HEK293 (cell line): ENCODE measurements at regions not wholly inside any gene's neighbourhood (a gene's known extent, or its start where the extent isn't known, plus 50 kb on each side); places are given as distances from the start of the nearest gene placed in this dataset.

Experiments
- CTCF ChIA-PET: fragments of 350-600 bp; formaldehyde crosslinking; extraction: SDS; loops from one replicate; lab custom pipeline; 2021; ENCODE audit warnings: antibody characterized with exemption; lab: Yijun Ruan, JAX
- POLR2A ChIA-PET: fragments of 300-600 bp; formaldehyde crosslinking; extraction: SDS; loops from one replicate; lab custom pipeline; 2020; ENCODE audit warnings: antibody characterized with exemption, inconsistent platforms; lab: Yijun Ruan, JAX
- H3K27ac ChIP-seq: fragments of 200-500 bp; sonication (Bioruptor generic); 2 replicates; pipeline ENCODE4 v1.5.1; 2014; ENCODE audit warnings: low read depth, low read length, control low read depth, inconsistent platforms; ENCODE audit errors: extremely low read depth
- H3K36me3 ChIP-seq, 2 experiments: fragments of 200-500 bp in 1 of 2; sonication (Bioruptor generic) in 1 of 2; 1 replicate in 1 of 2; 2 replicates in 1 of 2; pipeline ENCODE4 v1.5.1; 2014 to 2017; ENCODE audit warnings: inconsistent platforms in 2 of 2, low read length in 2 of 2; ENCODE audit not compliant: control insufficient read depth in 2 of 2, insufficient read depth in 1 of 2
- H3K4me1 ChIP-seq: fragments of 200-500 bp; sonication (Bioruptor generic); 2 replicates; pipeline ENCODE4 v1.5.1; 2014; ENCODE audit warnings: mild to moderate bottlenecking, low read length, inconsistent platforms; ENCODE audit not compliant: control insufficient read depth, insufficient read depth
- H3K4me3 ChIP-seq: 2 replicates; pipeline ENCODE4 v1.5.1; 2011; ENCODE audit warnings: low read depth, mild to moderate bottlenecking, control low read depth, low read length, moderate library complexity
- H3K9me3 ChIP-seq: fragments of 200-500 bp; sonication (Bioruptor generic); 2 replicates; pipeline ENCODE4 v1.5.1; 2014; ENCODE audit warnings: low read depth, low read length, inconsistent platforms; ENCODE audit not compliant: control insufficient read depth, insufficient read depth
- EGR2 ChIP-seq: fragments of 450-650 bp; formaldehyde crosslinking; IDR thresholded peaks from 2 replicates; pipeline ENCODE4 v1.5.1; 2016; ENCODE audit warnings: low read depth, missing biosample characterization, missing genetic modification characterization
- INSM2 ChIP-seq: fragments of 450-650 bp; formaldehyde crosslinking; IDR thresholded peaks from 2 replicates; pipeline ENCODE4 v1.5.1; 2016; ENCODE audit warnings: missing biosample characterization, missing genetic modification characterization
- PRDM2 ChIP-seq: fragments of 450-650 bp; formaldehyde crosslinking; IDR thresholded peaks from 2 replicates; pipeline ENCODE4 v1.5.1; 2016; ENCODE audit warnings: missing biosample characterization, missing genetic modification characterization, borderline replicate concordance
- ZBTB17 ChIP-seq: fragments of 450-650 bp; formaldehyde crosslinking; IDR thresholded peaks from 2 replicates; pipeline ENCODE4 v1.5.1; 2016; ENCODE audit warnings: missing biosample characterization, missing genetic modification characterization
- ZNF175 ChIP-seq: fragments of 450-650 bp; formaldehyde crosslinking; IDR thresholded peaks from 2 replicates; pipeline ENCODE4 v1.5.1; 2016; ENCODE audit warnings: missing biosample characterization, missing genetic modification characterization
- ZNF24 ChIP-seq: fragments of 450-650 bp; formaldehyde crosslinking; IDR thresholded peaks from 2 replicates; pipeline ENCODE4 v1.5.1; 2016; ENCODE audit warnings: missing biosample characterization, missing genetic modification characterization
- ZNF274 ChIP-seq, 2 experiments: fragments of 200-500 bp in 1 of 2; fragments of 450-650 bp in 1 of 2; sonication (Bioruptor generic) in 1 of 2; formaldehyde crosslinking in 1 of 2; IDR thresholded peaks; 2 replicates each; pipeline versions ENCODE4 v1.5.1 to v1.6.1; 2014 to 2016; ENCODE audit warnings: borderline replicate concordance in 1 of 2, inconsistent platforms in 1 of 2, low read length in 1 of 2, missing biosample characterization in 1 of 2, missing genetic modification characterization in 1 of 2
- ZNF280C ChIP-seq: fragments of 450-650 bp; formaldehyde crosslinking; IDR thresholded peaks from 2 replicates; pipeline ENCODE4 v1.5.1; 2016; ENCODE audit warnings: missing biosample characterization, missing genetic modification characterization
- ZNF324 ChIP-seq: fragments of 450-650 bp; formaldehyde crosslinking; IDR thresholded peaks from 2 replicates; pipeline ENCODE4 v1.5.1; 2016; ENCODE audit warnings: missing biosample characterization, missing genetic modification characterization
- ZNF398 ChIP-seq: fragments of 450-650 bp; formaldehyde crosslinking; IDR thresholded peaks from 2 replicates; pipeline ENCODE4 v1.5.1; 2017; ENCODE audit warnings: missing biosample characterization, missing genetic modification characterization
- ZNF514 ChIP-seq: fragments of 450-650 bp; formaldehyde crosslinking; IDR thresholded peaks from 2 replicates; pipeline ENCODE4 v1.5.1; 2016; ENCODE audit warnings: missing biosample characterization, missing genetic modification characterization
- ZNF560 ChIP-seq: fragments of 450-650 bp; formaldehyde crosslinking; IDR thresholded peaks from 2 replicates; pipeline ENCODE4 v1.5.1; 2017; ENCODE audit warnings: missing biosample characterization, missing genetic modification characterization, borderline replicate concordance
- ZNF585B ChIP-seq: fragments of 450-650 bp; formaldehyde crosslinking; IDR thresholded peaks from 2 replicates; pipeline ENCODE4 v1.5.1; 2016; ENCODE audit warnings: missing biosample characterization, missing genetic modification characterization
- ZNF621 ChIP-seq: fragments of 450-650 bp; formaldehyde crosslinking; IDR thresholded peaks from 2 replicates; pipeline ENCODE4 v1.5.1; 2017; ENCODE audit warnings: missing biosample characterization, missing genetic modification characterization
- ZNF670 ChIP-seq: fragments of 450-650 bp; formaldehyde crosslinking; IDR thresholded peaks from 2 replicates; pipeline ENCODE4 v1.5.1; 2016; ENCODE audit warnings: missing biosample characterization, missing genetic modification characterization, low read depth
- ZNF777 ChIP-seq: fragments of 450-650 bp; formaldehyde crosslinking; IDR thresholded peaks from 2 replicates; pipeline ENCODE4 v1.5.1; 2017; ENCODE audit warnings: missing biosample characterization, missing genetic modification characterization, borderline replicate concordance
- TF ChIP-seq, protein P1 (sequence below): fragments of 450-650 bp; formaldehyde crosslinking; IDR thresholded peaks from 2 replicates; pipeline ENCODE4 v1.5.1; 2016; ENCODE audit warnings: missing biosample characterization, missing genetic modification characterization
- TF ChIP-seq, protein P2 (sequence below): fragments of 450-650 bp; formaldehyde crosslinking; IDR thresholded peaks from 2 replicates; pipeline ENCODE4 v1.5.1; 2017; ENCODE audit warnings: missing biosample characterization, missing genetic modification characterization

- TF ChIP-seq, protein P1, sequence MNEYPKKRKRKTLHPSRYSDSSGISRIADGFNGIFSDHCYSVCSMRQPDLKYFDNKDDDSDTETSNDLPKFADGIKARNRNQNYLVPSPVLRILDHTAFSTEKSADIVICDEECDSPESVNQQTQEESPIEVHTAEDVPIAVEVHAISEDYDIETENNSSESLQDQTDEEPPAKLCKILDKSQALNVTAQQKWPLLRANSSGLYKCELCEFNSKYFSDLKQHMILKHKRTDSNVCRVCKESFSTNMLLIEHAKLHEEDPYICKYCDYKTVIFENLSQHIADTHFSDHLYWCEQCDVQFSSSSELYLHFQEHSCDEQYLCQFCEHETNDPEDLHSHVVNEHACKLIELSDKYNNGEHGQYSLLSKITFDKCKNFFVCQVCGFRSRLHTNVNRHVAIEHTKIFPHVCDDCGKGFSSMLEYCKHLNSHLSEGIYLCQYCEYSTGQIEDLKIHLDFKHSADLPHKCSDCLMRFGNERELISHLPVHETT: no peak
Measured at GRCh38 chr3:144098691-144099090, 127.1 kb downstream of the DIPK2A start (continued).

DNA sequence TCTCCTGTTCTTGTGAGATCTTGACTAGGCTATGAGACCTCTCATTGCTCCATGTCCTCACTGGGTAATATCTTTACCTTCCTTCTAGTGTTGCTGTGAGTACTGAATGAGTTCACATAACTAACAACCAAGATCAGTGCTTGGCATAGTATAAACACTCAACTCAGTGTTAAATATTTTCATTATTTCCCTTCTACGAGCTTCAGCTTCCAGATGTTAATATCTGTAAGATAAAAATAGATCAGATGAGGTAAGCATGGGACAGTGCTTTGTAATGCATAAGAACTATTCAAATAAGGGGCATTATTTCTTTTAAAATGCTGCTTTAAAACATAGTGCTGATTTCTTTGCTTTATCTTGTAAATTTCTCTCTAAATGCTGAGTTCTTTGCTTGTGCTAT is 130.8 kb downstream of the DIPK2A start:
- Histone ChIP-seq H3K27ac (no peak overlapping the region), H3K36me3 (no peaks in the 10 kb centered on the region), H3K9me3 (no peaks in the 10 kb centered on the region), H3K4me1 (no peaks in the 10 kb centered on the region), H3K4me3 (no peak overlapping the region)
- CTCF ChIA-PET: no interaction called here
- TF ChIP-seq ZNF777 (no peak), ZBTB17 (no peak), EGR2 (tag by site-specific recombination) (no peak), ZNF274 (IDR thresholded peaks at IDR 0.05; ENCODE audit: low read length) (no peak), ZNF274 (tag by site-specific recombination; IDR thresholded peaks at IDR 0.05; ENCODE audit: borderline replicate concordance) (no peak), ZNF24 (tag by site-specific recombination) (no peak)
- TF ChIP-seq, all 188 proteins: peak for 0
- POLR2A ChIA-PET: no interaction called here

DNA sequence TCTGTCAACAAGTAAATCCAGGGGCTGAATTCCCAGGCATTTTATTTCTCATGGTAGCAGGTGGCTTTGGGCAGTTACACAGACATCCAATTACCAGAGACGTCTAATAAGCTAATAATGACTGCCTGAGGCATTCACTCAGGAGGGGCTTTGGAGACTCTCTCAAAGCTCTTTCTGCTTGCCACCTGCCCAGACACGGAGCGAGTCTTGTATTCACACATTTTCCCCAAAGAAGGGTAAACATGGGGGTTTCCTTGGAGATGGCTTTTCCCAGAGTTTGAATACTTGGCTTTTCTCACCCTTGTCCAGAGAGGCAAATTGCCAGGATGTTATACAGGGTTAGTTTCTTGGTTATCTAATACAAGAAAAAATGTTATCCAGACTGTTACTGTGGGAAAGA is 132.6 kb downstream of the DIPK2A start:
- CTCF ChIA-PET: no interaction called here

More for the DNA sequence above, 132.6 kb downstream of the DIPK2A start:
- Histone ChIP-seq H3K27ac (no peak overlapping the region), H3K4me3 (no peak overlapping the region), H3K9me3 (no peaks in the 10 kb centered on the region), H3K36me3 (no peaks in the 10 kb centered on the region), H3K4me1 (no peaks in the 10 kb centered on the region)
- POLR2A ChIA-PET: no interaction called here
- TF ChIP-seq, protein P2, sequence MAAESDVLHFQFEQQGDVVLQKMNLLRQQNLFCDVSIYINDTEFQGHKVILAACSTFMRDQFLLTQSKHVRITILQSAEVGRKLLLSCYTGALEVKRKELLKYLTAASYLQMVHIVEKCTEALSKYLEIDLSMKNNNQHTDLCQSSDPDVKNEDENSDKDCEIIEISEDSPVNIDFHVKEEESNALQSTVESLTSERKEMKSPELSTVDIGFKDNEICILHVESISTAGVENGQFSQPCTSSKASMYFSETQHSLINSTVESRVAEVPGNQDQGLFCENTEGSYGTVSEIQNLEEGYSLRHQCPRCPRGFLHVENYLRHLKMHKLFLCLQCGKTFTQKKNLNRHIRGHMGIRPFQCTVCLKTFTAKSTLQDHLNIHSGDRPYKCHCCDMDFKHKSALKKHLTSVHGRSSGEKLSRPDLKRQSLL (tag by site-specific recombination): no peak
- TF ChIP-seq INSM2 (tag by site-specific recombination): no peak
- TF ChIP-seq ZNF398 (tag by site-specific recombination): no peak
- TF ChIP-seq ZNF670 (tag by site-specific recombination): no peak
- TF ChIP-seq PRDM2 (tag by site-specific recombination): no peak
- TF ChIP-seq ZNF324 (tag by site-specific recombination): no peak
- no peak for TF ChIP-seq ZNF585B (tag by site-specific recombination)
- no peak for TF ChIP-seq ZNF175 (tag by site-specific recombination)
- TF ChIP-seq ZNF621 (tag by site-specific recombination): no peak
- no peak for TF ChIP-seq ZNF514 (tag by site-specific recombination)
- TF ChIP-seq ZNF280C (tag by site-specific recombination): no peak
- no peak for TF ChIP-seq ZNF560 (tag by site-specific recombination)
- no peak for TF ChIP-seq ZNF777
